ENCODE measurements at regions not wholly inside any gene's neighbourhood (a gene's known extent, or its start where the extent isn't known, plus 50 kb on each side); places are given as distances from the start of the nearest gene placed in this dataset.

GRCh38 chr1:104456724-104457123 is 707.0 kb downstream of the AMY1C start:
- intact Hi-C loops (cut with micrococcal nuclease), result no loop called here

GRCh38 chr1:104459886-104460285 is 710.2 kb downstream of the AMY1C start:
- intact Hi-C loops (cut with micrococcal nuclease), result no loop called here

GRCh38 chr1:104460880-104461279 is 711.2 kb downstream of the AMY1C start:
- intact Hi-C loops (cut with micrococcal nuclease), result no loop called here

GRCh38 chr1:104463126-104463697 is 713.5 kb downstream of the AMY1C start:
- intact Hi-C loops (cut with micrococcal nuclease), result no loop called here

GRCh38 chr1:104466068-104466467 is 716.4 kb downstream of the AMY1C start:
- intact Hi-C loops (cut with micrococcal nuclease), result no loop called here

- intact Hi-C loops (cut with micrococcal nuclease), result no loop called here
These were observed 717.9 kb downstream of the AMY1C start for GRCh38 chr1:104467590-104467989.

- intact Hi-C loops (cut with micrococcal nuclease), result no loop called here
These were observed 718.6 kb downstream of the AMY1C start for GRCh38 chr1:104468282-104468681.

GRCh38 chr1:104476126-104476525 is 726.4 kb downstream of the AMY1C start:
- intact Hi-C loops (cut with micrococcal nuclease), result no loop called here

GRCh38 chr1:104488296-104489015 is 738.8 kb downstream of the AMY1C start:
- intact Hi-C loops (cut with micrococcal nuclease), result no loop called here

- intact Hi-C loops (cut with micrococcal nuclease), result no loop called here
These were observed 776.6 kb downstream of the AMY1C start for GRCh38 chr1:104526158-104526795.

- intact Hi-C loops (cut with micrococcal nuclease), result no loop called here
These were observed 782.3 kb downstream of the AMY1C start for GRCh38 chr1:104531990-104532389.

GRCh38 chr1:104574620-104575019 is 824.9 kb downstream of the AMY1C start:
- intact Hi-C loops (cut with micrococcal nuclease), result no loop called here

- intact Hi-C loops (cut with micrococcal nuclease), result no loop called here
These were observed 843.2 kb downstream of the AMY1C start for GRCh38 chr1:104592926-104593325.

- intact Hi-C loops (cut with micrococcal nuclease), result no loop called here
These were observed 843.9 kb downstream of the AMY1C start for GRCh38 chr1:104593413-104594187.

GRCh38 chr1:104617474-104617873 is 867.8 kb downstream of the AMY1C start:
- intact Hi-C loops (cut with micrococcal nuclease), result no loop called here

GRCh38 chr1:104621221-104621620 is 871.5 kb downstream of the AMY1C start:
- intact Hi-C loops (cut with micrococcal nuclease), result no loop called here

GRCh38 chr1:104624538-104624937 is 874.8 kb downstream of the AMY1C start:
- intact Hi-C loops (cut with micrococcal nuclease), result no loop called here

- intact Hi-C loops (cut with micrococcal nuclease), result no loop called here
These were observed 879.9 kb downstream of the AMY1C start for GRCh38 chr1:104629589-104629988.

- intact Hi-C loops (cut with micrococcal nuclease), result no loop called here
These were observed 881.0 kb downstream of the AMY1C start for GRCh38 chr1:104630567-104631149.

- intact Hi-C loops (cut with micrococcal nuclease), result no loop called here
These were observed 886.9 kb downstream of the AMY1C start for GRCh38 chr1:104636581-104636980.

- intact Hi-C loops (cut with micrococcal nuclease), result no loop called here
These were observed 896.5 kb downstream of the AMY1C start for GRCh38 chr1:104646233-104646632.

- intact Hi-C loops (cut with micrococcal nuclease), result no loop called here
These were observed 898.6 kb downstream of the AMY1C start for GRCh38 chr1:104648269-104648691.
